AG04450 (cell line): ENCODE measurements at regions not wholly inside any gene's neighbourhood (a gene's known extent, or its start where the extent isn't known, plus 50 kb on each side); places are given as distances from the start of the nearest gene placed in this dataset.

ENCODE experiments used
- CTCF ChIA-PET: fragments of 300-600, 350-600 bp; formaldehyde crosslinking; extraction: SDS; loops from one replicate; lab custom pipeline; 2022; ENCODE audit warnings: antibody characterized with exemption, inconsistent platforms; lab: Charles Lee
- POLR2A ChIA-PET: fragments of 350-600 bp; formaldehyde crosslinking; extraction: SDS; loops from one replicate; lab custom pipeline; 2021; ENCODE audit warnings: antibody characterized with exemption, inconsistent platforms; lab: Yijun Ruan, JAX
- DNase-seq: peaks from one replicate; pipeline ENCODE4 v3.0.0-alpha.2; 2011; ENCODE audit warnings: low read depth, low spot score
- H3K27ac ChIP-seq: one replicate; pipeline ENCODE4 v1.5.1; 2012; ENCODE audit warnings: low read depth, low read length, control low read depth
- H3K27me3 ChIP-seq: one replicate; pipeline ENCODE4 v1.6.0; 2012; ENCODE audit warnings: low read length; ENCODE audit not compliant: control insufficient read depth, insufficient read depth
- H3K4me3 ChIP-seq: 2 replicates; pipeline ENCODE4 v1.5.1; 2011; ENCODE audit warnings: mild to moderate bottlenecking, low read depth, low read length, control low read depth
- H3K9me3 ChIP-seq: 2 replicates; pipeline ENCODE4 v1.5.1; 2012; ENCODE audit warnings: low read length; ENCODE audit not compliant: control insufficient read depth, insufficient read depth
- TF ChIP-seq, protein P1 (sequence below): IDR thresholded peaks from 2 replicates; pipeline ENCODE4 v1.5.1; 2011; ENCODE audit warnings: low read depth, low read length, control low read depth, inconsistent platforms

DNA sequence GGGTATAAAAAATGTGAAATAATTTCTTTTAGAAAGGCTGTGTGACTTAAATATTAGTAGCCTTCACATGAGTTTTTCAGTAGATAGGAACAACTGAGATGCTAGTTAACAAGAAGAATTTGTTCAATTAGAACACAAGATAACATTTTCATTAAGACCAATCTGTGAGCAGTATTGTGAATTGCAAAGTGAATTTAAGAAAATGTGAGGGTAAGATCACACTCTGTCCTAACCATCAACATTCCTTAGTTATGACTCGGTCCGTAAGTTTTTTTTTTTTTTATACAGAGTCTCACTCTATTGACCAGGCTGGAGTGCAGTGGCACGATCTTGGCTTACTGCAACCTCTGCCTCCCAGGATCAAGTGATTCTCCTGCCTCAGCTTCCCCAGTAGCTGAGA is 180.2 kb upstream of the EGFLAM start:
- Histone ChIP-seq H3K4me3 (no peak overlapping the region), H3K27me3 (peaks cover 8% of the 10 kb centered on the region), H3K9me3 (no peaks in the 10 kb centered on the region), H3K27ac (no peak overlapping the region)
- DNase-seq, result no peak
- ChIA-PET POLR2A (no interaction called here), CTCF (no interaction called here)
- TF ChIP-seq, protein P1, sequence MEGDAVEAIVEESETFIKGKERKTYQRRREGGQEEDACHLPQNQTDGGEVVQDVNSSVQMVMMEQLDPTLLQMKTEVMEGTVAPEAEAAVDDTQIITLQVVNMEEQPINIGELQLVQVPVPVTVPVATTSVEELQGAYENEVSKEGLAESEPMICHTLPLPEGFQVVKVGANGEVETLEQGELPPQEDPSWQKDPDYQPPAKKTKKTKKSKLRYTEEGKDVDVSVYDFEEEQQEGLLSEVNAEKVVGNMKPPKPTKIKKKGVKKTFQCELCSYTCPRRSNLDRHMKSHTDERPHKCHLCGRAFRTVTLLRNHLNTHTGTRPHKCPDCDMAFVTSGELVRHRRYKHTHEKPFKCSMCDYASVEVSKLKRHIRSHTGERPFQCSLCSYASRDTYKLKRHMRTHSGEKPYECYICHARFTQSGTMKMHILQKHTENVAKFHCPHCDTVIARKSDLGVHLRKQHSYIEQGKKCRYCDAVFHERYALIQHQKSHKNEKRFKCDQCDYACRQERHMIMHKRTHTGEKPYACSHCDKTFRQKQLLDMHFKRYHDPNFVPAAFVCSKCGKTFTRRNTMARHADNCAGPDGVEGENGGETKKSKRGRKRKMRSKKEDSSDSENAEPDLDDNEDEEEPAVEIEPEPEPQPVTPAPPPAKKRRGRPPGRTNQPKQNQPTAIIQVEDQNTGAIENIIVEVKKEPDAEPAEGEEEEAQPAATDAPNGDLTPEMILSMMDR, result no peak

DNA sequence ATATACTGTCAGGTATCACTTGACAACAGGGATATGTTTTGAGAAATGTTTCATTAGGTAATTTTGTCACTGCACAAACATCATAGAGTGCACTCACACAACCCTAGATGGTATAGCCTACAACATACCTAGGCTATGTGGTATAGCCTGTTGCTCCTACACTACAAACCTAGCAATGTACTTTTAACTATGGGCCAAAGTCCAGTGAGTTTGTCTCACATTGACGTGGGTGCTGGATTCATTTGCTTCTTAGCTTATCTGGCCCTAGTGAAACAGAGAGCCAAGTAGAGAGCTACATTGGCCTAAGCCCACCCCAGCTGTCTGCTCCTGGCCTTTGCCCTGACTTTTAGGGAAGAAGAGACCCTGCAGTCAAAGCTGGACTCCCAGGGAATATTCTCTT is 180.7 kb upstream of the EGFLAM start:
- TF ChIP-seq, protein P1, result no peak
- H3K27me3 ChIP-seq, result peaks cover 6% of the 10 kb centered on the region
- no peaks in the 10 kb centered on the region for H3K9me3 ChIP-seq
- ChIA-PET POLR2A (no interaction called here), CTCF (no interaction called here)
- no peak overlapping the region for H3K4me3 ChIP-seq
- DNase-seq, result no peak
- H3K27ac ChIP-seq, result no peak overlapping the region

DNA sequence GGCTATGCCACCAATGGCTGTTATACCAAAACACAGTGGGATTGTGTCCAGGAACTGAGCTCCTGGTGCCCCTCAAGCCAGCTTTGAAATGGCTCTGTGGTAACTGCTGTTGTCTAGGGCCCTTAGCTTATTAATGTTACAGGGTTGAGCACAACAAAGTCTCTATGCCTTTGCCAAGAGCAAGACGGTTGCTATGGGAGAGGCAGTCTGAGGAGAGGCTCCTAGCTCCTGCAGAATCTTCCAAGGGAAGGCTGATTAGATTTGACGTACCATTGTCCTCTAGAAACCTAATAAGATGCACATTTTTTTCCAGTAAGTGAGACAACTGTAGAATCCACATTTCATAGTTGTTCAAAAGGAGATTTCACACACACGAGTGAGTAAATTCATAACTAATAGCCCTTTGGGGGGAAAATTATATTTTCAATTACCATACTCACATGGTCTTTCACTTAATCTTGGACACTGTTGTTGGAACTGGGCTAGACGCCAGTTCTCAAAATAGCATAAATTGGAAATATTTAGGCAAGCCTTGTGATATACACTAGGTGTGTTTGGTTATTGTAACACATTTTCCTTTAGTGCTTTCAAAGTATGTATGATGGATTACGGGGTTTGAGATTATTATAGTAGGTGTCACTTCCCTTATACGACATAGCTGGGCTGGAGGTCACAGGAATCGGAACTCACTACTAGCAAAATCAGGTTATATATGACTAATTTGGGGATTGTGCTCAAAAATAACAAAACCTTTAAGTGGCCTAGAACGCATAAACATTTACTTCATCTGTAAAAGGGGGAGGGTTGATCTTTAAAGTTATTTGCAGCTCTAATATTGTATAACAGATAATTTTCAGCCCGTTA is 186.3 kb upstream of the EGFLAM start:
- DNase-seq, result no peak
- Histone ChIP-seq H3K9me3 (no peaks in the 10 kb centered on the region), H3K27ac (no peak overlapping the region), H3K4me3 (no peak overlapping the region), H3K27me3 (peaks cover 2% of the 10 kb centered on the region)
- TF ChIP-seq, protein P1, result no peak
- ChIA-PET POLR2A (no interaction called here), CTCF (no interaction called here)

GRCh38 chr5:38070304-38070950 is 187.9 kb upstream of the EGFLAM start:
- H3K4me3 ChIP-seq, result no peak overlapping the region
- H3K9me3 ChIP-seq, result no peaks in the 10 kb centered on the region
- ChIA-PET CTCF (no interaction called here), POLR2A (no interaction called here)
- TF ChIP-seq, protein P1, result no peak
- peaks cover 2% of the 10 kb centered on the region for H3K27me3 ChIP-seq
- no peak overlapping the region for H3K27ac ChIP-seq
- DNase-seq, result no peak

GRCh38 chr5:38069360-38069759 is 189.0 kb upstream of the EGFLAM start:
- TF ChIP-seq, protein P1, result no peak
- Histone ChIP-seq H3K27ac (no peak overlapping the region), H3K9me3 (no peaks in the 10 kb centered on the region), H3K4me3 (no peak overlapping the region), H3K27me3 (peaks cover 2% of the 10 kb centered on the region)
- no peak for DNase-seq
- ChIA-PET CTCF (no interaction called here), POLR2A (no interaction called here)
